HK-2 (cell line): ENCODE measurements at regions not wholly inside any gene's neighbourhood (a gene's known extent, or its start where the extent isn't known, plus 50 kb on each side); places are given as distances from the start of the nearest gene placed in this dataset.

ENCODE experiments used
- DNase-seq: peaks from one replicate; pipeline ENCODE4 v3.0.0-alpha.2; 2018; ENCODE audit not compliant: unreplicated experiment

DNA sequence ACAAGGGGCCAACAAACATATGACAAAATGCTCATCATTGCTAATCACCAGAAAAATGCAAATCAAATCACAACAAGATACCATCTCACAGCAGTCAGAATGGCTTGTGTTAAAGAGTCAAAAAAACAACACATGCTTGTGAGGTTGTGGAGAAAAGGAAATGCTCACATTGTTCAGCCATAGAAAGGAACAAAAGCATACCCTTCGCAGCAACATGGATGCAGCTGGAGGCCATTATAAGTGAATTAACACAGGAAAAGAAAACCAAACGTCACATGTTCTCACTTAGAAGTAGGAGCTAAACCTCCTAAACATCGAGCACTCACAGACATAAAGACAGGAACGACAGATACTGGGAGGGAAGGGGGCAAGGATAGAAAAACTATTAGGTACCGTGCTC lies 678.4 kb upstream of the GRM7 start:
- no peak for DNase-seq

DNA sequence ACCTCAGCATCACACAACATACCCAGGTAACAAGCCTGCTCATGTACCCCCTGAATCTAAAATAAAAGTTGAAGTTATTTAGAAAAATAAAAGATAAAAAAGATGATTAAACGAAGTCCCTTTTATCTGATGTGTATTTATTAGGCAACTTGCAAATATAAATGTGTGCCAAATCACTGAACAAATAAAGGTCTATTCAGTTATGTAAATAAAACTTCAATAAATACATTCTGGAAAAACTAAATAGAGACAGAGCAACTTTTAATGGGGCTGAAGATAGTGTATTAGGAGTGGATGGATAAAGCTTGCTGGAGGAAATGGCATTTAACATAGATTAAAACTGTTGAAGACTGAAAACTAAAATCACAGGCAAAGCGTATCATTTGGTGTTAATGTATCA lies 678.0 kb upstream of the GRM7 start:
- no peak for DNase-seq

DNA sequence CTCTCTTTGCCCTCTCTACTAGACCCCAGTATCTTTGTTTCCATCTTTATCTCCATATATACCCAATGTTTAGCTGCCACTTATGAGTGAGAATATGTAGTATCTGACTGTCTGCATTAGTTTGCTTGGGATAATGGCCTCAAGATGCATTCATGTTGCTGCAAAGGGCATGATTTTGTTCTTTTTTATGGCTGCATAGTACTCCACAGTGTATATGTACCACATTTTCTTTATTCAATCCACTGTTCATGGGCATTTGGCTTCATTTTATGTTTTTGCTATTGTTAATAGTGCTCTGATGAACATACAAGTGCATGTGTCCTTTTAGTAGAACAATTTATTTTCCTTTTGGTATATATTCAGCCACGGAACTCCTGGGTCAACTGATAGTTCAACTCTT lies 671.5 kb upstream of the GRM7 start:
- DNase-seq, result no peak

DNA sequence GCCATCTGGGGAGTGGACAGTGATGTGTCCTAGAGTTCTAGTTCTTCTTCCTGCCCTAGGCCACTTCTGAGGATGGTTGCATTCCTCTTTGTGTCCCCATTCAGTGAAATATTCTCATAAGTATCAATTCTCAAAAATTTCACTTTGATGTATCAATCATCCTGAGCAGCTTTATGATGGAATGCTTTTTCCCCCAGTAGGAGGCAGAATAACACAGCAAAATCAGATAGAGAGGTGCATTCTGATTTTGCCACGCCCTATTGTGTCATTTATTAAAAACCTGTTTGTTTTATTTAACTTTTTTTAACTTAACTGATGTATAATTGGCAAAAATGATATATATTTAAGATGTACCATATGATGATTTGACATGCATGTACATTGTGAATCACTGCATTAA lies 656.0 kb upstream of the GRM7 start:
- no peak for DNase-seq

DNA sequence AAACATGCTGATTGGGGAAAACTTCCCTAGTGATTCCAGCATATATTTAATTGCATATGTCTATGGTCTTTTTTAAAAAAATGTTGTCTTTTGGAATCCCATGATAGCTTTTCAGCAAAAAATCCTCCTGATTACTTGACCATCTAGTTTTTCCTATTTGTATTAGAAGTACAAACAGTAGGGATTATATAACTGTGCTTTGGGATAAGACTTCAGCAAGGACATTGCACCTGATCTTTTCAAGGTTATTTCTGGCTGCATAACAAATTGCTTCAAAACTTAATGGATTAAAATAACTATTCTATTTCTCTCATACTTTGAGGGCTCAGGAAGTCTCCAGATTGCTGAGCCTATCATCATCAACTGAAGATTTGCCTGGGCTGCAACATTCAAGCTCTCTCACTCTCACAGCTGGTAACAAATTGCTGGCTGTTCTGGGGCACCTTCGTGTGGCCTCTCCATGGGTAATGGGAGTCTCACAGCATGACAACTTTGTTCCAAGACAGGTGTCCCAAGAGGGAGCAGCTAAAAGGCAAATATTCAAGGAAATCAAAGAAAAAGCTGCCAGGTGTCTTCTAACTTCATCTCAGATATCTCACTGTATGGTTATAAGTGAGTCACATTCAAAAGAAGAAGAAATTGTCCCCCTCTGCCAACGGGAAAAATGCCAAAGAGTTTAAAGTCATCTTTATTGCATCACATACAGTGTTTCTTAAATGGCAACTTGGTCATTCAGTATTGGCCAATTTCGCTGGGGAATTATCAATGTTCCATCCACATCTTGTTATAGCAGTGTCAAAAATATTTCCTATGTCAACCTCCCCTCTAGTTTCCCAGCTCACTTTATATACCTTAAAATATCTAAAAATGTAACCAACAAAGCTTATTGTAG lies 644.5 kb upstream of the GRM7 start:
- no peak for DNase-seq

DNA sequence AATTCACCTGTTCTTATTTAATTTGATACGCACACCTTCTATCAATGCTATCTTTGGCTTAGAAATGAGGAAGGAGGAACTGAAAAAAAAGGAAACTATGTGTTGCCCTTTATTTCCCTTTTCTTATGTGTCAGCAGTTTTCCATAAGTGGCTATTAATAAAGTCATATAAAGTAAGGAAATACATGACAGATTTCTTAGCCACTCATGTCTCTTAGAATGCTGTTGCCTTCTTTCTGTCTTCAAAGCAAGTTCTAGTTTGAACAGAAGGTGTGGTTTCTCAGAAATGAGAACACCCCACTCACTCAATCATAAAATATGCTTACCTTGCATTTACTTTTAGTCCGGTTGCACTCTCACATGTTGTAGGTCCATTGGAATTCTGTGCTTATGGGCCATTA lies 640.5 kb upstream of the GRM7 start:
- no peak for DNase-seq

DNA sequence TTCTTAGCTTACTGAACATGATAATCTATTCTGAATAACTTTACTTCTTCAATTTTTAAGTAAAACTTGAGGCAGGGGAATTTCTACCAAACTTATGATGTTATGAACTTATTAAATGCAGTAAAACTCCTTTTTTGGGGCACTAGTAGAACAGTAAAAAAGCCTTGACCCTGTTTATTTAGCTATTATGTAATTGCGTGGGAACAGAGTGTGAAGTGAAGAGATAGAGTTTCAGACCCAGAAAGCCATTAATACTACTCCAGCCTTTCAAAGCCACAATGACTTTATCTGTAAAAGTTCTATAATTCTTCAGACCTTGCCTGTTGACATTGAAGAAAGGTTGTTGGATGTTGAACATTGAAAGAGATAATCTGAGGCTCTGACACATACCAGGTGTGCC lies 638.8 kb upstream of the GRM7 start:
- no peak for DNase-seq

DNA sequence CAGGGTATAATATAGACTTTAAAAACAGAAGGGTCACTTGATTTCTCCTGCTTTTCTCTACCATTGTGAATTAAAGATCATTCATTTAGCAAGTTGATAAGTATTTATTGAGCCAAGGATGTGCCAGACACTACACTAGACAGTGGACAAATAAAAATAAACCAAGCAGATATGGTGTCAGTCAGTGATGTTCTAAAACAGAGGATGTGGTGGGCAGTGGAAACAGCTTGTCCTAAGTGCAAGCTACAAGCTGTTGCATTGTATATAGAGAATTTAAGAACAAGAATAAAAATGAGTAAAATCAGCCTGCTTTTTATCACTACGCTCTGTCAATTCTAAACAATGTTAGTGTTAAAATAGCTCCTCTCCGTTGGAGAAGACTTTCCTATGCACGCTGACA lies 637.3 kb upstream of the GRM7 start:
- DNase-seq, result no peak

DNA sequence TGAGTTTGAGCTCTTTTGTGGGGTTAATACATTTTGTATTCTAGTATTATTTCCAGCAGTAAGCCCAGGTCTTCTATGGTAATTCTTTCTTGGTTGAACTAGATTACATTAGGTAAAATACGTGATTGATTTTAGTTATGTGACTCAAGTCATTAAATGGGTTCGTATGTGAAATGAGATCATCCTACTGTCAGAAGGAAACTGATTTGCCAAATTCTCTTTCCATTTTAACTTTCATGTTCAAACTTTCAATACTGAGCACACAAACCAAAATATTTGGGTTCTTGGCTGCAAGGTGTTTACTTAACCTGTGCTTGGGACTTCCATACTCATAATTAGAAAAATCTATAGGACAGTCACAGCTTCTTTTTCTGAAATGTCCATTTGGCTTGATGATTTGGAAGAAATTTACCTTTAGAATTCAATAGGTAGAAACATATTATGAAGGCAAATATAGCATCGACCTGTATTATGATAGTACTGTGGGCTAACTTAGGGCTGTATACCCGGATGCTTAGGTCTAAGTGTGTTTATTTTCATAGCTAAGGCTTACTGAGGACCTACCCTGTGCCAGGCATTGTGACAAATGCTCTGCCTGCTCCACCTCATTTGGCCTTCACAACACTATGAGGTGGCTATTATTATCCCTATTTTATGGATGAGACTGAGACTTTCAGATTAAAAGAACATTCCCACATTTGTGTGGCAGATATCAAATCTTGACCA lies 631.8 kb upstream of the GRM7 start:
- DNase-seq, result no peak

DNA sequence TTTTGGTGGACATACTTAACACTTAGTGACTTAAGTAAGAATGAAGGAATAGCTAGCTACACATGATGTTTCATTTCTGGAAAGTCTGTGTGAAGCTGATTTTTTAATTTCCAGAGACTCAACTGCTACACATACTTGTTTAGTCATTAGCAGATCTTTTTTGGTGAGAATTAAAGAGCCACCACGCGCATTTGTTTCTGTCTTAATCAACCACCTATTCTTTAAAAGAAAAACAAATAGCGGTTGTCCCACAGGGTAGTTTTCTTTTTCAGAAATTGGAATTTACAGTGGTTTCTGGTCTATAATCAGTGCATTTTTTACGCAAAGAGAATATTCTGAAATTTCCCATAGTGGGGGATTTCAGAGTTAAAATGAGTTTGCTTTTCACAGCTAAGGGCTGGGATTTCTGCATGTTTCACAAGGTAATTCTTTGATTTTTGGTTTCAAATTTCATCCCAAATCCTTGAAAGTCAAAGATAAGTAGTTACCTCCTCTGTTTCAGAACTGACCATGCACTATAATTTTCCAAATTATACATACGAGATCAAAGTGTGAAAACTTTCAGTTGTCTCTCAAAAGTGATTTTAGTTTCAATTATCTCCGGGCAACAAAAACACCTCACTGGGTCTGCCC lies 631.0 kb upstream of the GRM7 start:
- no peak for DNase-seq

DNA sequence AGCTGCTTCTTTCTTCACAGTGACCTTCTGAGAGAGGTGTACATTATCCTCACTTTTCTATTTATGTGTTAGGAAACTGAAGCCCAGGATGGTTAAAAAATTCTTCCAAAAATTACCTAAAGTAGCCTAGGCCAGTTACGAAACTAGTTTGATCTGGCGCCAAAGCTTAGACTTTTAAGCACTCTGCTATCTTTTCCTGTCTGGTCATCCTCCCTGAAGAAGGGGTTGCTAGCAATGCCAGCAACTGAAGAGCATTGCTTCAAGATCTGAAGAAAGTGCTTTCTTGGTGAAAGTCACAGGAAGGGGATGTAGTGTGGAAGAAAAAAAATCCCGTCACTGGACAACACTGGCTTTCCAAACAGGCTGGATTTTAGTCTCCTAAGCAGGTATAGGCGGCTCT lies 618.8 kb upstream of the GRM7 start:
- DNase-seq, result no peak

DNA sequence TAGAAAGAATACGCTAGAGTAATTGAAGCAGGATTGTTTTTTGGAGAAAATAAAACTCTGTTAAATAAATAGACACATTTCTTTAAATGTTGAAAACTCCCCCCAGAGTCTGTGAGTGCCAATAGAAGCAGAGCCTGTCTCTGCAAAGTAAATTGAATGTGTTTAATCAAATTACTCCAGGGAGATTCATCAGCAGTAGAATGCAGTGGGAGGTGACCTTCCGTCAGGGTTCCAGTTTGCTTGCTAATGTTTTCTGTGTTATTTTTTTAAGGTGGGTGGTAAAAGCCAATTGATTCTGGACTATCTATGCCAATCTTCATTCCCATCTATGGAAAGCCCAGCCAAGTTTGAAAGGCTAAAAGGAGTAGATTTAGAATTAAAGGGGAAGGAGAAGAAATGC lies 612.4 kb upstream of the GRM7 start:
- DNase-seq, result no peak

DNA sequence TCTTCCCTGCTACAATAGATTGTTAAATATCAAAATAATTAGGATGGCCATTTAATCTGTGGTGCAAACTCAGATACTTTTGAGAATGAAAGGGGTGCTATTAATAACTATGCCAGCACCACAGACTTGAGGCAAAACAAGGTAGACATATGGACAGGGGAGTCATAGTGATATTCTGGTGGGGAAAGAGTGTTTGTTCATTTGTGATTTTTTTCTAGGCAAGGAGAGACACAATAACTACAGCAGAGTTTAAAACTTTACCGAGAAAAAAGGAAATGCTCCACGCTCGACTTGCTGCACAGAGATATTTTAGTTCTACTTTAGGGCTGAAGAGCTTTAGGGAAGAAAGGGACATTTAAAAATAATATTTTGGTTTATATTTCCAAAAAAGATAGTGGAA lies 611.2 kb upstream of the GRM7 start:
- no peak for DNase-seq

DNA sequence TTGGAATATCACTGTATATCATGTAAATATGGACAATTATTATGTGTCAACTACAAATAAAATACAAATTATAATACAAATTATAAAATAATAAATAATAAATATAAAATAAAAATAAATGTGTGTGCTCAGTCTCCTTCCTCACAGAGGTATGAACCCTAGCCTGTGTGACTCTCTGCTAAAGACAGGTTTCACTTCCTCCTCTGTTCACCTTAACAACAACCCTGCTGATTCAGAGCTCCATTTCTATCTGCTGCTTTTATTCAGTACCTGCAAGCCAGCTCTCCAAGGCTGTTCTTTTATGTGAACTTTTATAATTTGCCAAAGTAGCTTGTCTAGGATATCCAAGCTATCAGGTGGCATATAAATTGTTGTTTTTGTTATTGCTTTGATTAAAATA lies 610.7 kb upstream of the GRM7 start:
- DNase-seq, result no peak

DNA sequence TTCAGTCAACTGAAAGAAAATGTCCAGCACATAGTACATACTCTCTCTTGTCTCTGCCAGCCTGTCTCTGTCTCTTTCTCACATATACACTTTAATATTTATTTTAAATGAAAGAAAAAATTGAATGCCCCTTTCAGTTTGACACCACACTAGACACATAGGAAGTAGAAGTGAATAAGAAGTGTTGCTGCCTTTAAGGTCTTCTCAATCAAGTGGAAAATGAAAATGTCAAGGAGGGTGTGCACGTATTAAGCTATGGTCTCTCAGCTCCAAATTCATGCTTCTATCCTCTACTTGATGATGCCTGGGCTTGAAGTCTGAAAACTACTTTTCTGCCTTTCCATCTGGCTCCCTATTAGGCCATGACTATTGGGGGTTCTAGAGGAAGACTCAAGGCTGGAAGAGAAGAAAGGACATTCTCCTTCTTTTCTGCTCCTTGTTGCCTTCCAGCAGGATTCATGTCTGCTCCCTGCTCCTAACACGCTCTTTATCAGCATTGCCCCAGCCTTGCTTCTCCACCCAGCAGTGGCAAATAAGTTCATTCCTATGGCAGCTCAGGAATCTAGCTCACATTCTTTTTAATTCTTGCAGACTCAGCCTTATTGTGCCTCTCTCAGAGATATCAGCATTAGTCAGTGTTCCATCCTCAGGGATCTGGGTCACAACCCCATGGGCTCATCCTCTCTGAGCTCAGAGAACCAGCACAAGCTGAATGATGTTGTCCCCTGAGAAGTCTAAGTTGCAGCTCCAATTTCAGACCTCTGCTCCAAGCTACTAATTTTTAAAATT lies 609.1 kb upstream of the GRM7 start:
- no peak for DNase-seq

DNA sequence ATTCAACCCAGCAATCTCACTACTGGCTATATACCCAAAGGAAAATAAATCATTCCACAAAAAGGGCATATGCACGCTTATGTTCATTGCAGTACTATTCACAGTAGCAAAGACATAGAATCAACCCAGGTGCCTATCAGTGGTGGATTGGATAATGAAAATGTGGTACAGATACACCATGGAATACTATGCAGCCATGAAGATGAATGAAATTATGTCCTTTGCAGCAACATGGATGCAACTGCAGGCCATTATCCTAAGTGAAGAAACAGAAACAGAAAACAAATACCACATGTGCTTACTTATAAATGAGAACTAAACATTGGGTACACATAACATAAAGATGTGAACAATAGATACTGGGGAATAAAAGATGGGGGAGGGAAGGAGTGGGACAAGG lies 606.4 kb upstream of the GRM7 start:
- no peak for DNase-seq

DNA sequence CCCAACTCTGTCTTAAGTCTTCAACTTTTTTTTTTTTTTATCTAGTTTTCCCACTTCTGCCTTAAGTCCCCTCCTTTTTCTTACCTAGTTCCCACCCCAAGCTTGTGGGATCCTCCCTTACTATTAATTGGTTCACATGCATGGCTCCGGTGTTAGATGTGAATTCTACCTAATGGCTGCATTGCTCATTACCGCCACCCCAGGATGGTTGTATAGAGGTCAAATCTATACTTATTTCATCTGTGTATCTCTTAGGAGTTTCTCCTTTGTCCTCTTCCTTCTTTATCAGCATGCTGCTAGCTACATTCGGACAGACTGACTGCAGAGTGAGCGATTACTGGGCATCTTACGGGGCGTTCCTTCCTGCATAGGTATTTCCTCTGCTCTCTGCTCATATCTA lies 605.7 kb upstream of the GRM7 start:
- DNase-seq, result no peak

DNA sequence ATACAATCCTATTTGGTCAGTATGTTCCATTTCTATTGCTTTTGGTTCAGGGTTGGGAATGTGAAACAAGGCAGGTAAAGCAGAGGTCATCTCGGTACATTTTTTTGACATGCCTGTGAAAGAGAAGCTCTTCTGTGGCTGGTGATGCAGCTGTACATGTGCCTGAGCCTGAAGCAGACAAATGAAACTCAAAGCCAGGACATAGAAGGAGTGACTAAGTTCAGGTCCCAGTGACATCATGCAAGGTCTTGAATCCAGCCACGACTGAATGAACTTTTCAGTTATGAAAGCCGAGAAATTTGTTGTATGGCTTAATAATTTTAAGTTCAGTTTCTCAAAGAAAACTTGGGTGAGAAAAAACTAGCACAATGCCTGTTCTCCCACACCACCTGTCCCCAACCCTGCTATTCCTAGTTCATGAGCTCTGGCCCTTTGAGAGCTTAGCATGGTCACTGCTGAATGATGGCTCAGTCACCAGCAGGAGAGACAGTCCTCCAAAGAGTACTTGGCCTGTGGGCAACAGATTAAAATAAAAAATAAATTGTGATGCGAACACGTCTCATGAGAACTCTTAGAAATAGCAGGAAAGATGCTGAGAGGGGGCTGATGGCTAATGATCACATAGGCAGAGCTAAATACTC lies 600.2 kb upstream of the GRM7 start:
- no peak for DNase-seq

DNA sequence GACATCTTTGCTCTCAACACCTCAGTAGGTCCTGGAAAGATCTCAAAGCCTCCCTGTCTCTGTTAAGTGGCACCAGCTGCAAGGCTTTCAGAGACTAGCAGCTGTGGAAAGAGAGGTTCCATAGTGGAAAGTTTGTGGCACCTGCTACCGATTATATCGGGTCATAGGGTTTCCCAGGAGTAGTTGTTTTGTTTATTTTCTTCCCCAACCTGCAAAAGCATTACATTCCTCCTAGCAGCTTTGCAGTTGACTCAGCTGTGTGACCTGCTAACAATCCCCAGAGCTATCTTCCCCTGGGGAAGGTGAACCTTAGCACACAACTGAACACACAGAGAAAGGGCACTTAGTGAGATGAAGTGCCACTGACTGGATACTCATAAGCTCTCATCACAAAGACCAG lies 598.9 kb upstream of the GRM7 start:
- no peak for DNase-seq

DNA sequence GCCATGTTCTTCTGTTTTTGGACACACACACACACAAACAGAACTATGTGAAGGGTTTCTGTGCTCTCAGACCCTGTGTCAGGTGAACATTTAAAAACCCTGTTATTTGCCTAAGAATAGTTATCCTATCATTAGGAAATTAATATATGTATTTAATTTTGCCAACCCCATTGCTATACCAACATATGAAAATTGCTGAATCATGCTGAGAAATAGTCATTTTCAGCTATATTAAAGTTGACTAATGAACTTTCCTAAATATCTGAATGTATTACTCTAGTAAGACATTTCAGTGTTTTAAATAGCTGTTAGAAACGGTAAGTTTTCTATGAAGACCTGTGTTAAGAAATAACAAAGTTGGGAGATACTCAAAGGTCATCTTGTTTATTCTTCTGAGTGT lies 596.9 kb upstream of the GRM7 start:
- DNase-seq, result no peak

DNA sequence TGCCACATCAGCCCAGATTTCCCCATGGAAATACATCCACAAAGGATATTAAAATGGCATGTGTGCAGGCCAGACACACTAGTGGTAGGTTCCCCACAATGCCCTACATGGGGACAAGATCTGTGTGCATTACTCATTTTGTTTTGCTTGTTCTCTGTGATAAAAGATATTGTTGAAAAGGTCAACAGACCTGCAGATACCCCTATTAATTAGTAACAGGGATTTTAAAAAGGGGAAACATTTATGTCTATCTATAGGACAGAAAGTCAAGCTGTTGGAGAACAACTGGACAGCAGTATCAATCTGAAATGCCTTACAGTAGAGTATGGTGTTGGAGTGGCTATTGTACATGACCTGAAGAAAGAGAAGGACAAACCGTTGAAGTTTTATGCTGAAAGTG lies 596.0 kb upstream of the GRM7 start:
- no peak for DNase-seq

DNA sequence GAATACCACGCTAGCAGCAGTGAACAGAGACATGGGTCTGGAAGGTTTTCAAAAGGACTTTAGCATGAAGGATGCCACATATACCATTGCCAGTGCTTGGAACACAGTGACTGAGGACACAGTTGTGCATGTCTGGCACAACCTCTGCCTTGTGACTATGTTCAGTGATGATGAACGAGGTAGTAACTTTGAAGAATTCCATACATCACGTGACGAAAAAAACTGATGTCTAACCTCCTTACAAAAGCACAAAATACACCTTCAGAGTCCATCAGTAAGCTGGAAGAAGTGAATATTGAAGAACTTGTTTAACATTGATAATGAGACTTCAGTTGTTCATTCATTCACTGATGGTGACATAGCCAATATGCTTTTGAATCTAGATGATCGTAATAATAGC lies 594.8 kb upstream of the GRM7 start:
- DNase-seq, result no peak
